ENCODE measurements at regions not wholly inside any gene's neighbourhood (a gene's known extent, or its start where the extent isn't known, plus 50 kb on each side); places are given as distances from the start of the nearest gene placed in this dataset.

- TF ChIP-seq, protein P1, sequence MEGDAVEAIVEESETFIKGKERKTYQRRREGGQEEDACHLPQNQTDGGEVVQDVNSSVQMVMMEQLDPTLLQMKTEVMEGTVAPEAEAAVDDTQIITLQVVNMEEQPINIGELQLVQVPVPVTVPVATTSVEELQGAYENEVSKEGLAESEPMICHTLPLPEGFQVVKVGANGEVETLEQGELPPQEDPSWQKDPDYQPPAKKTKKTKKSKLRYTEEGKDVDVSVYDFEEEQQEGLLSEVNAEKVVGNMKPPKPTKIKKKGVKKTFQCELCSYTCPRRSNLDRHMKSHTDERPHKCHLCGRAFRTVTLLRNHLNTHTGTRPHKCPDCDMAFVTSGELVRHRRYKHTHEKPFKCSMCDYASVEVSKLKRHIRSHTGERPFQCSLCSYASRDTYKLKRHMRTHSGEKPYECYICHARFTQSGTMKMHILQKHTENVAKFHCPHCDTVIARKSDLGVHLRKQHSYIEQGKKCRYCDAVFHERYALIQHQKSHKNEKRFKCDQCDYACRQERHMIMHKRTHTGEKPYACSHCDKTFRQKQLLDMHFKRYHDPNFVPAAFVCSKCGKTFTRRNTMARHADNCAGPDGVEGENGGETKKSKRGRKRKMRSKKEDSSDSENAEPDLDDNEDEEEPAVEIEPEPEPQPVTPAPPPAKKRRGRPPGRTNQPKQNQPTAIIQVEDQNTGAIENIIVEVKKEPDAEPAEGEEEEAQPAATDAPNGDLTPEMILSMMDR (IDR thresholded peaks at IDR 0.05) = no peak
- no peak for TF ChIP-seq EZH2 (IDR thresholded peaks at IDR 0.05; ENCODE audit: borderline replicate concordance, insufficient read depth, low read depth, low read length, poor library complexity, severe bottlenecking)
Measured at GRCh38 chr5:16992006-16992405, 55.9 kb upstream of the MYO10 start.
